ENCODE measurements at regions not wholly inside any gene's neighbourhood (a gene's known extent, or its start where the extent isn't known, plus 50 kb on each side); places are given as distances from the start of the nearest gene placed in this dataset.

GRCh38 chr6:149221774-149222070 lies 95.8 kb upstream of the TAB2 start:
- no peak for TF ChIP-seq ZBTB7A (IDR thresholded peaks at IDR 0.05; ENCODE audit: low read depth)
- no peak for TF ChIP-seq EGR1 (IDR thresholded peaks at IDR 0.05)
- TF ChIP-seq TEAD4 (IDR thresholded peaks at IDR 0.05), result no peak
- no peak for TF ChIP-seq NFIC (IDR thresholded peaks at IDR 0.05)
- no peak for TF ChIP-seq YY1 (IDR thresholded peaks at IDR 0.05; ENCODE audit: low read depth)
- no peak for TF ChIP-seq FOXM1 (IDR thresholded peaks at IDR 0.05; ENCODE audit: borderline replicate concordance, low read depth)
- TF ChIP-seq TAF1 (IDR thresholded peaks at IDR 0.05; ENCODE audit: low read depth), result no peak
- TF ChIP-seq MAX (IDR thresholded peaks at IDR 0.05), result no peak
- TF ChIP-seq USF1 (IDR thresholded peaks at IDR 0.05), result no peak

GRCh38 chr6:149223120-149223903 lies 94.2 kb upstream of the TAB2 start:
- TF ChIP-seq TEAD4 (IDR thresholded peaks at IDR 0.05), result no peak
- no peak for TF ChIP-seq ZBTB7A (IDR thresholded peaks at IDR 0.05; ENCODE audit: low read depth)
- TF ChIP-seq TAF1 (IDR thresholded peaks at IDR 0.05; ENCODE audit: low read depth), result no peak
- TF ChIP-seq CREB1 (IDR thresholded peaks at IDR 0.05; ENCODE audit: low read depth), result no peak
- no peak for TF ChIP-seq YY1 (IDR thresholded peaks at IDR 0.05; ENCODE audit: low read depth)

- no peak for TF ChIP-seq MAX (IDR thresholded peaks at IDR 0.05)
- TF ChIP-seq NFIC (IDR thresholded peaks at IDR 0.05), result 0 out of 2 replicates have a peak, but pooled peaks have one; percentile 12
- no peak for TF ChIP-seq FOXM1 (IDR thresholded peaks at IDR 0.05; ENCODE audit: borderline replicate concordance, low read depth)
Observed at GRCh38 chr6:149223904-149224351, 93.6 kb upstream of the TAB2 start.

- TF ChIP-seq FOXM1 (IDR thresholded peaks at IDR 0.05; ENCODE audit: borderline replicate concordance, low read depth), result no peak
- TF ChIP-seq TCF12 (IDR thresholded peaks at IDR 0.05; ENCODE audit: low read depth), result no peak
- no peak for TF ChIP-seq MAX (IDR thresholded peaks at IDR 0.05)
- TF ChIP-seq TAF1 (IDR thresholded peaks at IDR 0.05; ENCODE audit: low read depth), result no peak
- no peak for TF ChIP-seq CEBPB (IDR thresholded peaks at IDR 0.05)
- TF ChIP-seq EGR1 (IDR thresholded peaks at IDR 0.05), result no peak
- no peak for TF ChIP-seq CREB1 (IDR thresholded peaks at IDR 0.05; ENCODE audit: low read depth)
- no peak for TF ChIP-seq EP300 (IDR thresholded peaks at IDR 0.05; ENCODE audit: borderline replicate concordance)
- no peak for TF ChIP-seq YY1 (IDR thresholded peaks at IDR 0.05; ENCODE audit: low read depth)
Observed at GRCh38 chr6:149224399-149224798, 93.1 kb upstream of the TAB2 start.

GRCh38 chr6:149225370-149225769 lies 92.1 kb upstream of the TAB2 start:
- TF ChIP-seq TCF12 (IDR thresholded peaks at IDR 0.05; ENCODE audit: low read depth) (no peak), NFIC (IDR thresholded peaks at IDR 0.05) (no peak), CEBPB (IDR thresholded peaks at IDR 0.05) (no peak), YY1 (IDR thresholded peaks at IDR 0.05; ENCODE audit: low read depth) (no peak), EP300 (IDR thresholded peaks at IDR 0.05; ENCODE audit: borderline replicate concordance) (no peak), MAX (IDR thresholded peaks at IDR 0.05) (no peak), ZBTB7A (IDR thresholded peaks at IDR 0.05; ENCODE audit: low read depth) (no peak), FOXM1 (IDR thresholded peaks at IDR 0.05; ENCODE audit: borderline replicate concordance, low read depth) (no peak), TAF1 (IDR thresholded peaks at IDR 0.05; ENCODE audit: low read depth) (no peak)

- no peak for TF ChIP-seq EP300 (IDR thresholded peaks at IDR 0.05; ENCODE audit: borderline replicate concordance)
- no peak for TF ChIP-seq CREB1 (IDR thresholded peaks at IDR 0.05; ENCODE audit: low read depth)
- no peak for TF ChIP-seq TCF12 (IDR thresholded peaks at IDR 0.05; ENCODE audit: low read depth)
- no peak for TF ChIP-seq CEBPB (IDR thresholded peaks at IDR 0.05)
- TF ChIP-seq USF1 (IDR thresholded peaks at IDR 0.05), result no peak
- no peak for TF ChIP-seq REST (IDR thresholded peaks at IDR 0.05; ENCODE audit: low read depth)
- TF ChIP-seq NFIC (IDR thresholded peaks at IDR 0.05), result no peak
- TF ChIP-seq ZBTB7A (IDR thresholded peaks at IDR 0.05; ENCODE audit: low read depth), result no peak
- no peak for TF ChIP-seq MAX (IDR thresholded peaks at IDR 0.05)
- no peak for TF ChIP-seq TAF1 (IDR thresholded peaks at IDR 0.05; ENCODE audit: low read depth)
- no peak for TF ChIP-seq FOXM1 (IDR thresholded peaks at IDR 0.05; ENCODE audit: borderline replicate concordance, low read depth)
- no peak for TF ChIP-seq EGR1 (IDR thresholded peaks at IDR 0.05)
- no peak for TF ChIP-seq YY1 (IDR thresholded peaks at IDR 0.05; ENCODE audit: low read depth)
- no peak for TF ChIP-seq RAD21 (IDR thresholded peaks at IDR 0.05; ENCODE audit: low read depth)
Observed at GRCh38 chr6:149225946-149226345, 91.6 kb upstream of the TAB2 start.

GRCh38 chr6:149227796-149228195 lies 89.7 kb upstream of the TAB2 start:
- TF ChIP-seq TAF1 (IDR thresholded peaks at IDR 0.05; ENCODE audit: low read depth) (no peak), EGR1 (IDR thresholded peaks at IDR 0.05) (no peak), CREB1 (IDR thresholded peaks at IDR 0.05; ENCODE audit: low read depth) (no peak), NFIC (IDR thresholded peaks at IDR 0.05) (no peak), TEAD4 (IDR thresholded peaks at IDR 0.05) (no peak), FOXM1 (IDR thresholded peaks at IDR 0.05; ENCODE audit: borderline replicate concordance, low read depth) (no peak), USF1 (IDR thresholded peaks at IDR 0.05) (no peak), CEBPB (IDR thresholded peaks at IDR 0.05) (no peak), RAD21 (IDR thresholded peaks at IDR 0.05; ENCODE audit: low read depth) (no peak), TCF12 (IDR thresholded peaks at IDR 0.05; ENCODE audit: low read depth) (no peak), EP300 (IDR thresholded peaks at IDR 0.05; ENCODE audit: borderline replicate concordance) (no peak), MAX (IDR thresholded peaks at IDR 0.05) (no peak), REST (IDR thresholded peaks at IDR 0.05; ENCODE audit: low read depth) (no peak), ZBTB7A (IDR thresholded peaks at IDR 0.05; ENCODE audit: low read depth) (no peak), YY1 (IDR thresholded peaks at IDR 0.05; ENCODE audit: low read depth) (no peak)
